Renal cortical epithelial cell (primary cell): ENCODE measurements at regions not wholly inside any gene's neighbourhood (a gene's known extent, or its start where the extent isn't known, plus 50 kb on each side); places are given as distances from the start of the nearest gene placed in this dataset.

Experiments used
- DNase-seq: peaks from one replicate; pipeline ENCODE4 v3.0.0-alpha.2; 2011; ENCODE audit warnings: low read depth

GRCh38 chrX:14173873-14174272, 144.2 kb upstream of the GEMIN8 start:
- no peak for DNase-seq

- DNase-seq: no peak
Measured at GRCh38 chrX:14164828-14165227, 135.1 kb upstream of the GEMIN8 start.

- DNase-seq: no peak
Measured at GRCh38 chrX:14125462-14125861, 95.8 kb upstream of the GEMIN8 start.

- no peak for DNase-seq
Measured at GRCh38 chrX:14124562-14124961, 94.9 kb upstream of the GEMIN8 start.

GRCh38 chrX:14095702-14096101, 66.0 kb upstream of the GEMIN8 start:
- DNase-seq: peak; percentile 49

GRCh38 chrX:14094191-14094590, 64.5 kb upstream of the GEMIN8 start:
- DNase-seq: no peak

GRCh38 chrX:14084466-14084865, 54.8 kb upstream of the GEMIN8 start:
- DNase-seq: no peak

GRCh38 chrX:14083783-14084182, 54.1 kb upstream of the GEMIN8 start:
- DNase-seq: no peak

GRCh38 chrX:14079891-14080430, 50.3 kb upstream of the GEMIN8 start:
- no peak for DNase-seq
